Urinary bladder (tissue), 3 donors: ENCODE measurements at regions not wholly inside any gene's neighbourhood (a gene's known extent, or its start where the extent isn't known, plus 50 kb on each side); places are given as distances from the start of the nearest gene placed in this dataset.

ENCODE experiments used
- DNase-seq: peaks from one replicate; pipeline ENCODE4 v3.0.0-alpha.2; 2015; ENCODE audit errors: extremely low spot score
- H3K27ac ChIP-seq: one replicate; pipeline ENCODE4 v1.5.1; 2013; ENCODE audit warnings: low read depth, mild to moderate bottlenecking, moderate library complexity
- H3K36me3 ChIP-seq: one replicate; pipeline ENCODE4 v1.6.1; 2013; ENCODE audit warnings: mild to moderate bottlenecking, moderate library complexity; ENCODE audit not compliant: insufficient read depth
- H3K4me1 ChIP-seq: one replicate; pipeline ENCODE4 v1.6.1; 2013; ENCODE audit warnings: mild to moderate bottlenecking, moderate library complexity; ENCODE audit not compliant: insufficient read depth
- H3K4me3 ChIP-seq: one replicate; pipeline ENCODE4 v1.5.1; 2013; ENCODE audit warnings: low read depth, low read length
- WGBS: extraction: QIAGEN DNeasy Blood & Tissue Kit; methylation state at CpG from one replicate; pipeline ENCODE4 v1.1.7; 2013; 5-methylcytosine and 5-hydroxymethylcytosine counted together
- donor health status: healthy with polysubstance abuse.
- donor health status: healthy.

DNA sequence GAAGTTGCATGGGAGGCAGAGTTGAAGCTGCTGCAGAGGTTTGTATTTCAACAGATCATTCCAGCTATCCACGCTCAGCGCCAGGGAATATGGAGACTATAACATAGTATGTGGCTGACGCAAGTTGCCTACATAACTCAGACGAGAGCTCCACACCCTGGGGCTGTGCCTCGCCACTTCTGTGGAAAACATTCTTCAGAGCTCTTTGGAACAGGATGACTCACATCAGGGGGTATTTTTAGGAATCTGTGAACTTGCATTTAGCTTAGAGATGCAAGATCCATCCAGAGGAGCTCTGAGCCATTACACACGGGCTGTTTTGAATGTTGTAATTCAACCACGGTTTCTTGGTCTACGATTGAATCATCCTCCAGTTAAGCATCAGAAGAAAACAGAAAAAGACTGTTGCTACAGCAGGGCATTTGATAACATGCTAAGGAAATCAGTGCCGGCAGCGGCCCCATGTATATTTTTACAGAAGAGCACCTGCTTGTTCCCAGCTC is 481.5 kb upstream of the AKR1E2 start:
- H3K4me1 ChIP-seq: no peaks in the 10 kb centered on the region
- no peak overlapping the region for H3K27ac ChIP-seq
- DNase-seq: no peak
- 28% methylated on average over 10 of the region's 10 CpGs for WGBS
- H3K36me3 ChIP-seq: no peaks in the 10 kb centered on the region
- H3K4me3 ChIP-seq: no peak overlapping the region

DNA sequence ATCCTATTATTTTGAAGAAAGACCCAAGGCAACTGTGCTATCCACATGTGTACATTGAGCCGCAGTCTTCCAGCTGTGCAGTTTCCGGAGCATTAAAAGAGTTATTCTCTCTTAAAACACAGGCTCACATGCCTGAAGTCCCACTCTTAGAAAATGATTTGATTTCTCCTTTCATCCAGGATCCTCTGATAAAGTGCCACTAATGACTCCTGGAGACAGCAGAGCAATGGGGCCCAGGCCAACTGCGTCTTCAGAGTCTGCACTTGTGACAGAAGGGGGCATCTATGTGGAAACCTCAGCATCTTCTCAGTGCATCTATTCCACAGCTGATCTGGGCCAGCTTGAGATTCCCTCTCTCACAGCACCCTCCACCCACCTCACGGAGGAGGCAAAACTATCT is 482.1 kb upstream of the AKR1E2 start:
- 85% methylated on average over 4 of the region's 4 CpGs for WGBS
- DNase-seq: no peak
- Histone ChIP-seq H3K27ac (no peak overlapping the region), H3K4me1 (no peaks in the 10 kb centered on the region), H3K4me3 (no peak overlapping the region), H3K36me3 (no peaks in the 10 kb centered on the region)

DNA sequence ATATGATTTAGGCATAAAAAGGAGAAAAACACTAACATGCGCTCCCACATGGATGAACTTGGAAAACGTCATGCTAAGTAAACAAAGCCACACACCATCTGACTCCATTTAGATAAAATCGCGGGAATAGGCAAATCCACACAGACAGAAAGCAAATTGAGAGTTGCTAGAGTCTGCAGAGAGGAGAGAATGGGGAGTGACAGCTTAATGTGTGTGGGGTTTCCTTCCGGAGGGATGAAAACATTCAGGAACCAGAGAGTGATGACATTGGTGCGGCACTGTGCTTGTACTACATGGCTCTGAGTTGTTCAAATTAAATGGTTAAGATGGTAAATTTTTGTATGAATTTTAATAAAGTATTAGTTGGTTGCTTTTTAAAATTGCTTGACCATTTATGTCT is 482.9 kb upstream of the AKR1E2 start:
- 86% methylated on average over 6 of the region's 6 CpGs for WGBS
- H3K36me3 ChIP-seq: no peaks in the 10 kb centered on the region
- no peak overlapping the region for H3K27ac ChIP-seq
- no peaks in the 10 kb centered on the region for H3K4me1 ChIP-seq
- no peak overlapping the region for H3K4me3 ChIP-seq
- DNase-seq: no peak

DNA sequence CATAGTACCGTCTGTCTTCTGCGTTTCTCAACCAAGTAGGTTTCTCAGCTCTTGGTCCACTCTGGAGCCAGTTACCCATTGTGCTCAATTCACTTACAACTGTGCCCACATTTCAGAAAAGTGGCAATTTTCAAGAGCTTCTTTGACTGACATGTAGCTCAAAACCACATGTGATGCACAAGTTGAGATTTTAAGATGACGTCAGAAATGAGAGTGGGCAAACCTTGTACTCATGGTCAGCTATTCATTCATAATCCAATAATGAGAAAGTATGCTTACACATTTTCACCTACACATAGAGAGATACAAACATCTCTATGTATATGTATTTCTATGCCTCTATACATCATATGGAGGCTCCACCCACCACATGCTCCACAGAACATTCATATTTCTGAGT is 487.2 kb upstream of the AKR1E2 start:
- WGBS: 97% methylated on average over 3 of the region's 3 CpGs

DNA sequence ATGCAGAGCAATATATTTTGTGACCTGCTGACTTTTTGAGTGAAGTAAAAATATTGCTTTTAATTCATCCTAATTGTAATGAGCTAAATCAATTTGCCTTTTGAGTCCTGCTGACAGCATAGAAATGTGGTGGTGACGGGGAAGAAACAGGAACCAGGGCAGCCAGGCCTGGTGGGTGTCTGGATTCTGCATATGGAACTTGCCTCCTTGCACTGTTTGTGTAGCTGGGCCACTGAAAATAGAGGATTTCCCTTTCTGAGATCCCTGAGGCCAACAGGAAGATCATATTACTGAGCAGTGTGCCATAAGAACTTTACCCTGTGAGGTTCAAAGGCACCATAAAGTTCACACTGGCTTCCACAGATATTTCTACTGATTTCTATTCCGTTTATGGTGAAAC is 488.4 kb upstream of the AKR1E2 start:
- Histone ChIP-seq H3K27ac (no peak overlapping the region), H3K36me3 (no peaks in the 10 kb centered on the region), H3K4me1 (no peaks in the 10 kb centered on the region), H3K4me3 (no peak overlapping the region)
- DNase-seq: no peak
- WGBS: 84% methylated on average over 2 of the region's 2 CpGs

More for the DNA sequence above, 487.2 kb upstream of the AKR1E2 start:
- no peak overlapping the region for H3K4me3 ChIP-seq
- H3K36me3 ChIP-seq: no peaks in the 10 kb centered on the region
- no peak for DNase-seq
- H3K27ac ChIP-seq: no peak overlapping the region
- H3K4me1 ChIP-seq: no peaks in the 10 kb centered on the region

- Histone ChIP-seq H3K4me1 (no peaks in the 10 kb centered on the region), H3K4me3 (no peak overlapping the region), H3K36me3 (no peaks in the 10 kb centered on the region), H3K27ac (no peak overlapping the region)
- DNase-seq: no peak
- 75% methylated on average over 5 of the region's 5 CpGs for WGBS
Measured at GRCh38 chr10:4334871-4335270, 491.1 kb upstream of the AKR1E2 start.

DNA sequence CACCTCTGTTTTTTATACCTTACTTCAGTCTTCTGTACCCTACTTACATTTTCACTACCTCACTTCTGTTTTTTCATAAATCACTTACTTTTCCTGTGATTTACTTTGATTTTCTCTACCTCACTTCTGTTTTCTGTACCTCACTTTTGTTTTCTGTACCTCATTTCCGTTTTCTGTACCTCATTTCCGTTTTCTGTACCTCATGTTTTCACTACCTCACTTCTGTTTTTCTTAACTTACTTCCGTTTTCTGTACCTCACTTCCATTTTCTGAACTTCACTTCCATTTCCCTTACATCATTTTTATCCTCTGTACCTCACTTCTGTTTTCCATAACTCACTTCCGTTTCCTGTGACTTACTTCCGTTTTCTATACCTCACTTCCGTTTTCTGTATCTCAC is 492.0 kb upstream of the AKR1E2 start:
- WGBS: 92% methylated on average over 6 of the region's 6 CpGs
- Histone ChIP-seq H3K27ac (no peak overlapping the region), H3K4me1 (no peaks in the 10 kb centered on the region), H3K4me3 (no peak overlapping the region), H3K36me3 (no peaks in the 10 kb centered on the region)
- no peak for DNase-seq

DNA sequence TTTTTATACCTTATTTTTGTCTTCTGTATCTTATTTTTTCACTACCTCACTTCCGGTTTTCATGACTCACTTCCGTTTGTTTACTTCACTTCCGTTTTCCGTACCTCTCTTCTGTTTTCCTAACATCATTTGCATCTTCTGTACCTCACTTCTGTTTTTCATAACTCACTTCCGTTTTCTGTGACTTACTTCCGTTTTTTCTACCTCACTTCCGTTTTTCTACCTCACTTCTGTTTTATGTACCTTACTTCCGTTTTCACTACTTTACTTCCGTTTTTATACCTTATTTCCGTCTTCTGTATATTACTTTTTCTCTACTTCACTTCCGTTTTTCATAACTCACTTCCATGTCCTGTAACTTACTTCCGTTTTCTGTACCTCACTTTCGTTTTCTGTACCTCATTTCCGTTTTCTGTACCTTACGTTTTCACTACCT is 492.5 kb upstream of the AKR1E2 start:
- WGBS: 90% methylated on average over 15 of the region's 15 CpGs
- Histone ChIP-seq H3K36me3 (no peaks in the 10 kb centered on the region), H3K4me3 (no peak overlapping the region), H3K27ac (no peak overlapping the region), H3K4me1 (no peaks in the 10 kb centered on the region)
- no peak for DNase-seq

DNA sequence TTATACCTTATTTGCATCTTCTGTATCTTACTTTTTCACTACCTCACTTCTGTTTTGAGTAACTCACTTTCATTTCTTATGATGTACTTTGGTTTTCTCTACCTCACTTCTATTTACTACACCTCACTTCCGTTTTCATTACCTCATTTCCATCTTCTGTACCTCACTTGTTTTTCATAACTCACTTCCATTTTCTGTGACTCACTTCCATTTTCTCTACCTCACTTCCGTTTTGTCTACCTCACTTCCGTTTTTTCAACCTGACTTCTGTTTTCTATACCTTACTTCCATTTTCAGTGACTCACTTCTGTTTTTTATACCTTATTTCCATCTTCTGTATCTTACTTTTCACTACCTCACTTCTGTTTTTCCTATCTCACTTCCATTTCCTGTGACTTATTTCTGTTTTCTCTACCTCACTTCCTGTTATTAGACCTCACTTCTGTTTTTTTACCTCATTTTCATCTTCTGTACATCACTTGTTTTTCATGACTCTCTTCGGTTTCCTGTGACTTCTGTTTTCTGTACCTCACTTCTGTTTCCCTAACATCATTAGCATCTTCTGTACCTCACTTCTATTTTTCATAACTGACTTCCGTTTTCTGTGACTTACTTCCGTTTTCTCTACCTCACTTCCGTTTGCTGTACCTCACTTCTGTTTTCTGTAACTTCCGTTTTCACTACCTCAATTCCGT is 493.1 kb upstream of the AKR1E2 start:
- no peak for DNase-seq
- no peaks in the 10 kb centered on the region for H3K4me1 ChIP-seq
- WGBS: 90% methylated on average over 9 of the region's 9 CpGs
- H3K36me3 ChIP-seq: no peaks in the 10 kb centered on the region
- no peak overlapping the region for H3K4me3 ChIP-seq
- H3K27ac ChIP-seq: no peak overlapping the region

- Histone ChIP-seq H3K36me3 (no peaks in the 10 kb centered on the region), H3K4me3 (no peak overlapping the region), H3K4me1 (no peaks in the 10 kb centered on the region), H3K27ac (no peak overlapping the region)
- WGBS: 78% methylated on average over 2 of the region's 2 CpGs
- no peak for DNase-seq
Measured at GRCh38 chr10:4331150-4331549, 494.9 kb upstream of the AKR1E2 start.

DNA sequence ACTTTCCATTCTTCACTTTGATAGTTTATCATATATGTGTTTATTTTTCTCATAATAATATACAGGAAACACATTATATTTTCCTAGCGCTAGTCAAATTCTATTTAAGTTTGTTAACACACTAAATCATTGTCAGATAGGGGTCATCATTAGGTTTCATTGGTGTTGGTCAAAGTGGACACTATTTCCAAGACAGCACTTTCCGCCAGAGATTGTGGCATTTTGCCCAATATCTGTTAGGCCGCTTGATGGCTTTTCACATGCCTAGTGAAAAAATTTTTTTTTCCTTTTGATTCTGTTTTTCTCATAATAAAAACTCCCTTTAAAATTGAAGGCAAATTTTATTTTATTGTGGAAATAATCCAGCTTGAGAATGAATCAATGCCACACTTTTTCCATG is 495.4 kb upstream of the AKR1E2 start:
- H3K4me1 ChIP-seq: no peaks in the 10 kb centered on the region
- H3K36me3 ChIP-seq: no peaks in the 10 kb centered on the region
- no peak overlapping the region for H3K4me3 ChIP-seq
- WGBS: 84% methylated on average over 3 of the region's 3 CpGs
- no peak overlapping the region for H3K27ac ChIP-seq
- DNase-seq: no peak

GRCh38 chr10:4329225-4329624 is 496.8 kb upstream of the AKR1E2 start:
- 86% methylated on average over 3 of the region's 3 CpGs for WGBS
- Histone ChIP-seq H3K27ac (no peak overlapping the region), H3K4me1 (no peaks in the 10 kb centered on the region), H3K36me3 (no peaks in the 10 kb centered on the region), H3K4me3 (no peak overlapping the region)
- DNase-seq: no peak

GRCh38 chr10:4326647-4327046 is 499.4 kb upstream of the AKR1E2 start:
- WGBS: 94% methylated on average over 5 of the region's 5 CpGs
- no peak for DNase-seq
- Histone ChIP-seq H3K4me3 (no peak overlapping the region), H3K4me1 (no peaks in the 10 kb centered on the region), H3K27ac (no peak overlapping the region), H3K36me3 (no peaks in the 10 kb centered on the region)

- Histone ChIP-seq H3K4me1 (no peaks in the 10 kb centered on the region), H3K4me3 (no peak overlapping the region), H3K27ac (no peak overlapping the region), H3K36me3 (no peaks in the 10 kb centered on the region)
- no peak for DNase-seq
- 92% methylated on average over 8 of the region's 8 CpGs for WGBS
Measured at GRCh38 chr10:4319870-4320367, 506.1 kb upstream of the AKR1E2 start.
